ENCODE measurements at regions not wholly inside any gene's neighbourhood (a gene's known extent, or its start where the extent isn't known, plus 50 kb on each side); places are given as distances from the start of the nearest gene placed in this dataset.

DNA sequence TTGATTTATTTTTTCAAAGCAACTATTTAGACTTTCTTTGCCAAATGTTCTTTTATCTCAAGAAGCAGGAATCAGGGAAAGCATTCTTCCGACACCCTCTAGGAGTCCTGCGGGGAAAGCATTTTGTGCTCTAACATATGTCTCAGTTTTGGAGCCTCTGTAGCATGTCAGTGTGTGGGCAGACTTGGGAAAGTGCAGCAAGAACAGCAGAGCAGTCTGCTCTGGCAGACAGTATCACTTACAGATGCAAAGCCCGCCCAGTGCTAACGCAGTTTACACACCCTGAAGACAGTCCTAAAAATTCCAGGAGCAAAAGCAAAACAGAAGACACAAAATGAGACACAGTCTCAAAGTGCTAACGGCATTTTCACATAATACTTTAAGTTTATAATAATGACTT is 393.5 kb downstream of the KLF12 start:
- no peak for FAIRE-seq

DNA sequence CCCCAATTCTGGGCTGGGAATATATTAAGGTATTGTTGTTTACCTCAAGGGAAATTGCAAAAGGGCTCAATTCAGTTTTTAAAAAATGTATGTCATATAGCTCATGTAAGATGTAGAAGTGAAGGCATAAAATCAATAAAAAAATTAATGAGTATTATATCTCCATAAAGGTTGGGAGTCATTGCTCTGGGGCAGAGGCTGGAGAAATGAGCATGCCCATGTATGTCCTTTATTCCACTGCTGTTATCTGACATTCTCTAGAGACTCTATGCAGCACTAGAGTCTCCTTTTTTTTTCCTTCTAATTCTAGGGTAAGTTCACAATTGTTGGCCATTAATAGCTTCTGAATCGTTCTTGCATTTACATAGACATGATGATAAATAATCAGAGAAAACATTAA is 394.8 kb downstream of the KLF12 start:
- FAIRE-seq = no peak

GRCh38 chr13:73738626-73739025 is 395.6 kb downstream of the KLF12 start:
- no peak for FAIRE-seq

DNA sequence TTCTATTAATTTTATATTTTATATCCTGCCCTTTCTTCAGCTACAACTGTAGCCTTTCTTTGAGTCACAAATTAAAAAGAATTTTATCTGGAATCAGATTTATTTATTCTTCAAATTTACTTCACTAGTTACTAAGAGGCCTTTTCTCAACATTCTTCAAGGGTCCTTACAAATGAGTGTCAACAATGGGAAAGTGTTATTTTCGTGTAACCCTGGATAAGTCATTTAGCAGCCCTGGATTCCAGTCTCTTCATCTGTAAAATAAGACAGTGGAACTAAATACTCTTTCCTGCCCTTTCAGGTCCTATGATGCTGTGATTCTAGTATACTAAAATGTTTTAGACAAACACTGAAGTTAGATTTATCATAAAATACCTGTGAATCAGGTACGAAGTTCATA is 397.0 kb downstream of the KLF12 start:
- FAIRE-seq = no peak

DNA sequence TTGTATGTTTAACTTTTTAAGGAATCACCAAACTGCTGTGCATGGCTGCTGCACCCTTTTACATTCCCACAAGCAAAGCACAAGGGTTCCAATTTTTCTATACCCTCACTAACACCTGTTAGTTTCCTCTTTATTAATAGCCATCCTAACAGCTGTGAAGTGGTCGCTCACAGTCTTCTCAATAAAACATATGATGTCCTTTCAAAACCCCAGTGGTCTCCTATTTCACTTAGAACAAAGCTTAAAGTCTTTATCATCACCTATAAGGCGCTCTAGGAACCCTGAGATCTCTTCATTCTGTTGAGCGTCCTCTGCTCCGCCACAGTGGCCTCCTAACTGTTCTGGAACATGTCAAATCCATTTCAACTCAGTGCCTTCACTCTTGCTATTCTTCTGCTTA is 400.5 kb downstream of the KLF12 start:
- FAIRE-seq = no peak

DNA sequence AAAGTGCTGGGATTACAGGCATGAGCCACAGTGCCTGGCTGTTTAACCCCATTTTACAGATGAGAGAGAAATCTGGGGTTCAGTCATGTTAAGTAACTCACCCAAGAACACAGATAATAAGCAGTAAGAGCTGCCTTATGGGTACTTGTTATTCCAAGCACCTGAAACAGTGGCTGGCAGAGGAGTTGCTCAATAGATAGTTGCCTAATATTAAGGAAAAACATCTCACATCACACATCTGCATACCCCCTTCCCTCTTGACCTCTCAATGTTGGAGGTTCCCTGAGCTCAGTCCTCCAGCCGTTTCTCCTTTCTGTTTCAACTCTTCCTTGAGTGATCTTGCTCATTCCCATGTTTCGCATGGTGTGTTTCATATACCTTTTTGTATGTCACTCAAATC is 401.9 kb downstream of the KLF12 start:
- no peak for FAIRE-seq

DNA sequence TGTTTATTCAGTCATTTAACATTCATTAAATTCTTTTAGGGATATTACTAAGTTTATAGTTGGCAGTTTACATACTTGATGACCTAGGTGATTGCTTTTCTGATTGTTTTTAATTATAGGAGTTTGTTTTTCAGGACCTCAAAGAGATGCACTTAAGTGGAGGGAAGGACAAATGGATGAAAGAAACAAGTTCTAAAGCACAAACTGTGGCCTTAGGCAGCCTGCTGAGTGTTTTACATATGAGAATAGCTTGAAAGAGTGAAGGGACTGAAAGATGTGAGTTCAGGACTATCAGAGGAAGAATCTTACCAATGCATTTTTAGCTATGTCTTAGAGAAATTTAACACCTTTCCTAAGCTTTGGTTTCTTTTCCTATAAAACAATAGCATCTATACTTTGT is 402.6 kb downstream of the KLF12 start:
- FAIRE-seq = no peak

DNA sequence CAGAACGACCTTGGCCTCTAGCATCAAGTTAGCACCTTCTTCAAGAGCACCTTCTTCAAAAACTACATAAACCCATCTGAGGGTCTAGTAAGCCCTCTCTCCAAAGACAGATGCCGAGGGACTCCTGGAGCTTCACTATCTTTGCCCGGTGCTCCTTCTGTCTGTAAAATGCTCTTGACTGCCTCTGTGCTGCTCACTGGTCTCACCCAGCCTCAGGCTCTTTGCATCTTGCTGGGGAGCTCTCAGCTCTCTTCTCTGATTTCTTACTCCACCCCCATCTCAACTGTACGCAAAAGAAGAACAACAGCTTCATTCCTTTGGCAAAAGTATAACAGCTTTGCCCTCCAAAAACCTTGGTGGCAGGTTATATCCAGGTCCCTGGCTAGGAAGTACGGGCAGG is 404.2 kb downstream of the KLF12 start:
- FAIRE-seq = no peak

GRCh38 chr13:73729046-73729445 is 405.2 kb downstream of the KLF12 start:
- FAIRE-seq = no peak

GRCh38 chr13:73722120-73722519 is 412.1 kb downstream of the KLF12 start:
- no peak for FAIRE-seq

DNA sequence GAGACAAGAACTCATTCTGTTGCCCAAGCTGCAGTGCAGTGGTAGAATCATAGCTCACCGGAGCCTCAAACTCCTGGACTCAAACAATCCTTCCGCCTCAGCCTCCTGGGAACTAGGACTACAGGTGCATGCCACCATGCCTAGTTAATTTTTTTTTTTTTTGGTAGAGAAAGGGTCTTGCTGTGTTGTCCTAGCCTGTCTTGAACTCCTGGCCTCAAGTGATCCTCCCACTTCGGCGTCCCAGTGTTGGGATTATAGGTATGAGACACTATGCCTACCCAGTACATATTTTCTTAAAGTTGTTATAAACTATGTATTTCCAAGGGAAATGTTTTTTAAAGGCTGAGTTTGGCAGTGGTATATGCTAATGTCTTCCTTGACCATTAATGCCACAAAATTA is 412.6 kb downstream of the KLF12 start:
- no peak for FAIRE-seq

- no peak for FAIRE-seq
Measured at GRCh38 chr13:73720216-73720840, 413.9 kb downstream of the KLF12 start.

GRCh38 chr13:73718246-73718645 is 416.0 kb downstream of the KLF12 start:
- FAIRE-seq = no peak

GRCh38 chr13:73717632-73718031 is 416.6 kb downstream of the KLF12 start:
- FAIRE-seq = no peak

DNA sequence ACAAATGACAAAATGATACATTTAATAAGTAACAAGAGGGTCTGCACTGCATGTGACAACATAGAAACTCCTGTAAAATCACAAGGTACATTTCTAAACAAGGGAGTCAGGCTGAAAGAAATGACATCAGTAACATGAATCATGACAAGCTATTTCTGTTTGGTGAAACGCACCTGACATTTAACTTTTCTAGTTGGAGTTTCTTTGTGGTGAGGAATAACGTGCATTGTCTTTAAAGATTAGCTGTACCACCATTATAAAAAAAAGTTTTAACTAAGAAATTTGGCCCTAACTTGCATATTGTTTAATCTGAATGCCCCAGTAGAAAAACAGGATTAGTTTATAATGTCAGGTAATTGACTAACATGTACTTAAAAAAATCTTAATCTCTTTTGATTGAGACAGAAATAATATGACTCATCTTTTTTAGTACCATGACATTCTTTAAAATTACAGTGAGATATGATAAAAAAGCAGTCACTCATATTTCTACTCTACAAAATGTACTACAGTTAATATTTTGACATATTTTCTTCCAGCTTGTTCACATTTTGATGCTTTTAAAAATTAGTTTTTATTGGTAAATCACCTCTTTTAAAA is 418.2 kb downstream of the KLF12 start:
- FAIRE-seq = no peak

DNA sequence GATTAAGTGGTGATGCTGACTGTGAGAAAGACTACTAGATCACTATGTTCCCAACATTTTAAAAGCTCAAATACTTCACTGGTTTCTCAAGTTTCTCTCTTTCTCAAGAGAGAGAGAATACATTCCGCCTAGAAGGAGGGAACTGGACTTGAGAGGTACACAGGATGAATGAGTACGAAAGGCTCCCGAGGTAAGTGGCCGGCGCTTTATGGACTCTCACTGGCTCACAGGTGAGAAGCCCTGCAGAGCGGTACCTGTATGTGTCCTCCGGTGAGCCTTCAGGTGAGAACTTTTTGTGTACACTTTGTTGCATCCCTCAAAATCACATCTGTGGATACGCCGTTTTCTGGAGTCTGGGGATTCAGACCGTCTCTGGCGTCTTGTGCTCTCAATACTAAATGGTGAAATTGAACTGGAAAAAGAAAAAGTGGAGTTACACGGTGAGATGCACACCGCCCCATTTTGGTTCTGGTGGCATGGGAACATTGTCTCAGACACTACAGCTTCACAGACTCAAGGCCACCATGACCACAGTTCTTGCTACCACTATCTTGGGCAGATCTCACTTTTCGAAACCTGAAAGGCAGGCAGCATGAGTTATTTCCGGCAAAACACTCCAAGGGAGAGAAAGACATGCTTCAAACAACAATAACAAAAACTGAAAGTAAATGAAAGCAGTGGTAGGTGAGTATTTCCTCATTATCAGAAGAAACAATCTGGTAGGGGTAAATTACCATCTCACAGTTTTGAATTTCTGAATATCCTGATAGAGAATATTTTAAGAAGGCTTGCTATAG is 418.9 kb downstream of the KLF12 start:
- FAIRE-seq = no peak

DNA sequence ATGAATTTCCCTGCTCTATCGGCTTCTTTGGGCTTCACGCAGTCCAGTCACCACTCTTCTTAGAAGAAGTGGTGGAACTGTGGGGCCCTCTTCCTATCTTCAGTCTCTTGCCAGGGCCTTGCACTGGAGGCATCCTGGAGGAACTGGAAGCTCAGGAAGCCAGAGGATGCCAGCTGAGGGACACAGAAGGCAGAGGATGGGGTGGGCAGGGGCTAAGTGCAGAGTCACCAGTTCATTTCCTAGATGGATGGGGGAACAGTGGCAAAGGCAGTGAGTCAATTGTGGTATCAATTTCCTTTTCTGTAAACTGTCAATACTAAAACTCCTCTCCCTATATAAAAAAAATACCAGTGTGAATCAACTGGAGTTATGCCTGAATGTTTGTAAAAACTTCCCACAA is 419.7 kb downstream of the KLF12 start:
- no peak for FAIRE-seq

DNA sequence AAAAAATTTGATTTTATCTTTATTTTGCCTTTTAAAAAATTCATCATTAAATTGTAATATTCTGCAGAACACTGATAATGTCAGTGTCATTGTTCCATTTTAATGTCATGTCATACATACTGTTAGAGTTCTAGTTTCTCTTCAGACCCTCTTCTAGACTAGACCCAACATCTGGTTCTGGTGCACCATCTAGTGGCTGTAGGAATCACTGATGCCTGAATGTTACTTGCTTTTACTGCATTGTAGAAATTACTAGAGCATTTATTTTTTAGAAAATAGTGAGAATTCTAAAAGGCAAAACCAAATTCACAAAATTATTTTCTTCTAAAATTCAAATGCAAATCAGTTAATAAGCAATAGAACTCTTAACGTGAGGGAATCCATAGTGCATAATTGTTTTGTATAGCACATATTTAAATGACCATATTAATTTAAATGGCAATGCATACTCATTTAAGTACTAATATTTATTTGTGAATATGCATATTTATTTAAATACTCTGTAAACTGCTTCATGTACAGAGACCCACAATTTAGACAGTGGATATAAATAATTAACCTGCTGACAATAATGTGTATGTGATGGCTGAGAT is 425.7 kb downstream of the KLF12 start:
- FAIRE-seq = peak; percentile 89

DNA sequence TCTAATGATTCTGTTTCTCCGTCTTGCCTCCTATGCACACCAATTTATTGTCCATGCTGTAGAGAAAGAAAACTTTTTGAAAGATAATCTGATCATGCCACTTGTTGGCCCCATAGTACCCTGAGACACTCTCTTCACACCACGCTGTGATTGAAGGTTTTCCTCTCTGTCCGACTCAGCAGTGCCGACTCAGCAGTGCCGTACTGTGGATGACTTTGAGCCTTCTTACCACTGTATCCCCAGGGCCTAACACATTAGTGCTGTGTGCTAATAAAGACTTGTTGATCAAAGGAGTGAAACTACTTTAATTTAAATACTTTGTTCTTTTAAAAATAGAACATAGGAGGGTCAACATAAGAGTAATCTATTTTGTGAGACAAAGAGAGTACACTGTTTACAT is 429.6 kb downstream of the KLF12 start:
- FAIRE-seq = no peak

- FAIRE-seq = no peak
Measured at GRCh38 chr13:73703606-73704005, 430.6 kb downstream of the KLF12 start.

DNA sequence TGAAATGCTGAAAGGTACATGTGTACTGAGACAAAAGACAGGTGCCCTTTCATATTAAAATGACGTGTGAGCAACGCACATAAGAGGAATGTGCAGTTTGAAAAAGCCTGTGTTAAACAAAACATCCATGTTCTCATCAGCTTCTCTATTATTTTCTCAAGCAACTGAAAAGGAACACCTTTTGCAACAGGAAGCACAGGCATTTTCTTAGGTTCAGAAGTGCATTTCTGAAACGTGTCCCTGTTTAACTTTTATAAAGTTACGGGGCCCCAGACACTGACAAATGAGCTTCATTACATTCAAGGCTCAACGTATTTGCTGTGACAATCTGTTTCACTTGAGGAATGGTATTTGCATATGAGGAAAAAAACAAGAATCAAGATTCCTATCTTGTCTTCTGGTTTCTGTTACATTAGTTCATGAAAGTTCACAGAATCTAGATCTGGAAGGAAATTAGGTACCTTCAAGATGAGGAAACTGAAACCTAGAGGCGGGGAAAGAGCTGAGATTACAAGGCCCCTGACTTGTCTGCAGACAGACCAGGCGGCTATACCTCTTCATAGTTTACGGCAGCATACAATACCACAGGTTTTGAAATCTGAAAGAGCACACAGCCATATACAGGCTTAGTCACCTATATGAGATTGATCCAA is 431.7 kb downstream of the KLF12 start:
- FAIRE-seq = no peak

GRCh38 chr13:73701160-73701559 is 433.0 kb downstream of the KLF12 start:
- FAIRE-seq = no peak

- FAIRE-seq = no peak
Measured at GRCh38 chr13:73698859-73699258, 435.3 kb downstream of the KLF12 start.
